ENCODE measurements at regions not wholly inside any gene's neighbourhood (a gene's known extent, or its start where the extent isn't known, plus 50 kb on each side); places are given as distances from the start of the nearest gene placed in this dataset.

- intact Hi-C loops (cut with micrococcal nuclease; ENCODE audit: unreplicated experiment) = no loop called here
These were observed 98.4 kb upstream of the ROBO1 start for GRCh38 chr3:79866162-79866561.

GRCh38 chr3:79864077-79864476 lies 96.3 kb upstream of the ROBO1 start:
- no peak overlapping the region for H3K4me3 ChIP-seq (ENCODE audit: low read depth, low read length, poor library complexity, severe bottlenecking)
- no peak overlapping the region for H2AFZ ChIP-seq (ENCODE audit: low read length)
- H4K20me1 ChIP-seq (ENCODE audit: insufficient read depth, low read length) = no peaks in the 10 kb centered on the region
- H3K36me3 ChIP-seq (ENCODE audit: insufficient read depth, low read length) = no peaks in the 10 kb centered on the region
- POLR2A ChIA-PET = interaction anchor here (0.6 kb wide), 1 partner anchor 1197 kb away, joined by 3 read pairs; no protein-coding TSS in a partner anchor
- no peaks in the 10 kb centered on the region for H3K9me2 ChIP-seq (ENCODE audit: insufficient read depth, low read length)
- CTCF ChIA-PET (ENCODE audit: unreplicated experiment) = no interaction called here
- no peak for DNase-seq (ENCODE audit: low spot score)
- no TSS peak for BruUV-seq (replicated peaks)
- no peak overlapping the region for H3K27ac ChIP-seq (ENCODE audit: low read depth, low read length, poor library complexity, severe bottlenecking)
- intact Hi-C loops (cut with micrococcal nuclease; ENCODE audit: unreplicated experiment) = no loop called here
- no peaks in the 10 kb centered on the region for H3K9me3 ChIP-seq (ENCODE audit: low read length)
- H3K4me1 ChIP-seq (ENCODE audit: insufficient read depth, low read length, poor library complexity, severe bottlenecking) = no peaks in the 10 kb centered on the region
- no peaks in the 10 kb centered on the region for H3K79me2 ChIP-seq (ENCODE audit: insufficient read depth, low read depth, low read length)
- H3K4me2 ChIP-seq (ENCODE audit: low read length) = no peak overlapping the region
- no peak for TF ChIP-seq CTCF (conservative IDR thresholded peaks at IDR 0.05; ENCODE audit: low read length)
- TF ChIP-seq EZH2phosphoT487 (IDR thresholded peaks at IDR 0.05; ENCODE audit: borderline replicate concordance, low read depth, low read length) = no peak

More at GRCh38 chr3:79866162-79866561, 98.4 kb upstream of the ROBO1 start:
- no peak overlapping the region for H3K27ac ChIP-seq (ENCODE audit: low read depth, low read length, poor library complexity, severe bottlenecking)
- no TSS peak for BruUV-seq (replicated peaks)
- no peaks in the 10 kb centered on the region for H3K4me1 ChIP-seq (ENCODE audit: insufficient read depth, low read length, poor library complexity, severe bottlenecking)
- H3K36me3 ChIP-seq (ENCODE audit: insufficient read depth, low read length) = no peaks in the 10 kb centered on the region
- no peaks in the 10 kb centered on the region for H3K9me2 ChIP-seq (ENCODE audit: insufficient read depth, low read length)
- no peak overlapping the region for H3K4me3 ChIP-seq (ENCODE audit: low read depth, low read length, poor library complexity, severe bottlenecking)
- H3K9me3 ChIP-seq (ENCODE audit: low read length) = no peaks in the 10 kb centered on the region
- no peaks in the 10 kb centered on the region for H3K79me2 ChIP-seq (ENCODE audit: insufficient read depth, low read depth, low read length)
- no peak overlapping the region for H2AFZ ChIP-seq (ENCODE audit: low read length)
- no peak overlapping the region for H3K4me2 ChIP-seq (ENCODE audit: low read length)
- POLR2A ChIA-PET = no interaction called here
- CTCF ChIA-PET (ENCODE audit: unreplicated experiment) = no interaction called here
- no peaks in the 10 kb centered on the region for H4K20me1 ChIP-seq (ENCODE audit: insufficient read depth, low read length)
- no peak for DNase-seq (ENCODE audit: low spot score)
- TF ChIP-seq EZH2phosphoT487 (IDR thresholded peaks at IDR 0.05; ENCODE audit: borderline replicate concordance, low read depth, low read length) (no peak), CTCF (conservative IDR thresholded peaks at IDR 0.05; ENCODE audit: low read length) (no peak)

- TF ChIP-seq EZH2phosphoT487 (IDR thresholded peaks at IDR 0.05; ENCODE audit: borderline replicate concordance, low read depth, low read length) (no peak), CTCF (conservative IDR thresholded peaks at IDR 0.05; ENCODE audit: low read length) (no peak)
- Histone ChIP-seq H3K4me2 (ENCODE audit: low read length) (no peak overlapping the region), H3K27ac (ENCODE audit: low read depth, low read length, poor library complexity, severe bottlenecking) (no peak overlapping the region), H3K36me3 (ENCODE audit: insufficient read depth, low read length) (no peaks in the 10 kb centered on the region), H4K20me1 (ENCODE audit: insufficient read depth, low read length) (no peaks in the 10 kb centered on the region), H3K79me2 (ENCODE audit: insufficient read depth, low read depth, low read length) (no peaks in the 10 kb centered on the region), H3K9me3 (ENCODE audit: low read length) (0 out of 2 replicates have a peak, but pooled peaks cover 5% of the 10 kb centered on the region), H3K4me1 (ENCODE audit: insufficient read depth, low read length, poor library complexity, severe bottlenecking) (no peaks in the 10 kb centered on the region), H3K9me2 (ENCODE audit: insufficient read depth, low read length) (no peaks in the 10 kb centered on the region), H2AFZ (ENCODE audit: low read length) (no peak overlapping the region), H3K4me3 (ENCODE audit: low read depth, low read length, poor library complexity, severe bottlenecking) (no peak overlapping the region)
- DNase-seq (ENCODE audit: low spot score) = no peak
- ChIA-PET CTCF (ENCODE audit: unreplicated experiment) (no interaction called here), POLR2A (no interaction called here)
- no TSS peak for BruUV-seq (replicated peaks)
- intact Hi-C loops (cut with micrococcal nuclease; ENCODE audit: unreplicated experiment) = no loop called here
These were observed 81.1 kb upstream of the ROBO1 start for GRCh38 chr3:79848876-79849275.
